IPS-NIHi11 (cell line): ENCODE measurements at regions not wholly inside any gene's neighbourhood (a gene's known extent, or its start where the extent isn't known, plus 50 kb on each side); places are given as distances from the start of the nearest gene placed in this dataset.

Experiments
- DNase-seq: peaks from one replicate; pipeline ENCODE4 v3.0.0; 2012; ENCODE audit warnings: mixed read lengths, low spot score

DNA sequence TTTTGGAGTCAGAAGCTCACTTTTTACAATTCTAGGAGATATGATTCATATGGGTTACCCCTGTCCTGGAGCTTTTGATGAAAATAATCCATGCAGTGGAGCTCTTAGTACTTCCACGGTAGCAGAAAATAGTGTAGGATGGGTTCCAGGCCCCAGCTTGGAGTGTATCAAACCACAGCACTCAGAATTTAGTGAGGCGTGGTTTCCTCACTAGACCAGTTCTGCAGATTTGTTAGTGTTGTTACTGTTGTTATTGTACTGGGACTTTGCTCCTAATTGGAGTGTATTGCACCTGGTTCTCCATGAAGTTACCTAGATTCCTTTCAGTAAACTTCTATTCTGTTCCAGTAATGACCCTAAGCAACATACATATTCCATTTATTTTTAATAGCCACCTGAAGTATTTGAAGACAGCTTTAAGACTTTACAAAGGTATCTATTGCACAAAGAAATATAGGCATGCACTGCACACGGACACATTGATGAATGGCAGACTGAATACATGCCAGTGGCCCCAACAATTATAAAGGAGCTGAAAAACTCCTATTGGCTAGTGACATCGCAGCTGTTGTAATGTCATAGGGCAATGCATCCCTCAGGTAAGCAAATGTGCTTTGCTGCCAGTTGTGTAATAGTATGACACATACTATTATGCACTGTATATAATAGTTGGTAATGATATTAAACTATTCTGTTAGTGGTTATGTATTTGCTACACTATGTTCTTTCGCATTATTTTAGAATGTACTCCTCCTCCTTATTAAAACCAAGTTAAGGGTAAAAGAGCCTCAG lies 1058.0 kb downstream of the KCNT2 start:
- DNase-seq, result no peak

DNA sequence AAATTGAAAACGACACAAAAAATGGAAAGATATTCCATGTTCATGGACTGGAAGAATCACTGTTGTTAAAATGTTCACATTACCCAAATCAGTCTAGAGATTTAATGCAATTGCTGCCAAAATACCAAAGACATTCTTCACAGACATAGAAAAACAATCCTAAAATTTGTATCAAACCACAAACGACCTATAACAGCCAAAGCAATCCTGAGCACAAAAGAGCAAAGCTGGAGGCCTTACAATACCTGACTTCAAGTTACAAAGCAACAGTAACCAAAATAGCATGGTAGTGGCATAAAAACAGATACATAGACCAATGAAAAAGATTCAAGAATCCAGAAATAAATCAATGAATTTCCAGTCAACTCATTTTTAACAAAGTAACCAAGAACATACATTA lies 1077.3 kb downstream of the KCNT2 start:
- no peak for DNase-seq

- no peak for DNase-seq
These were observed 1078.4 kb downstream of the KCNT2 start for GRCh38 chr1:195529881-195530280.

DNA sequence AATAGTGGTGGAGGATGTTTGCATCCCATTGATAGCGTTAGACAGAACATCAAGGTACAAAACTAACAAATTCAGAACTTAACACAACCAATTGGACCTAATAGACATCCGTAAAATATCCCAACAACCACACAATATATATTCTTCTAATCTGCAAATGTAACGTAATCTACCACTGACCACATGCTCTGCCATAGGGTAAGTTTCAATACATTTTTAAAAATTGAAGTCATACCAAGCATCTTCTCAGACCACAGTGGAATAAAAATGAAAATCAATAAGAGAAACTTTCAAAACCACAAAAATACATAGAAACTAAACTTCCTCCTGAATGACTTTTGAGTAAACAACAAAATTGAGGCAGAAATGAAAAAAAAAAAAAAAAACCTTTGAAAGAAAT lies 1087.5 kb downstream of the KCNT2 start:
- DNase-seq, result no peak

DNA sequence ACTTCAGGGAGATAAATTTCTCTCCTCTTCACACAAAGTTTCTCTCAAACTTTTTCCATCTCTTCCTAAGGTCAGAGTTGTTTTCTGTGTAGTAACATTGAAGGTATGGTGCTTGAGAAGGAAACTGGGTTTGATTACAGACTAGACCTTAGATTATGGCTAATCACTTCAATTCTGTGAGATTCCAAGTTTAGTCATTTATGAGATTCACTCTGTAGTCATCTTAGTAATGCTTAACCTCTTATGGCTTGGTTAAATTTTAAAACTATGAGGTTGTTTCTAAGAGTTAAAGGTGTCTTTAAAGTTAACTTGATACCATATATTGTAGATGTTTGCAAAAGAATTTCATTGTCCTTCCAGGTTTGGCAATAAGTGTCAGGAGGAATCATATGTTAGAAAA lies 1092.2 kb downstream of the KCNT2 start:
- no peak for DNase-seq

DNA sequence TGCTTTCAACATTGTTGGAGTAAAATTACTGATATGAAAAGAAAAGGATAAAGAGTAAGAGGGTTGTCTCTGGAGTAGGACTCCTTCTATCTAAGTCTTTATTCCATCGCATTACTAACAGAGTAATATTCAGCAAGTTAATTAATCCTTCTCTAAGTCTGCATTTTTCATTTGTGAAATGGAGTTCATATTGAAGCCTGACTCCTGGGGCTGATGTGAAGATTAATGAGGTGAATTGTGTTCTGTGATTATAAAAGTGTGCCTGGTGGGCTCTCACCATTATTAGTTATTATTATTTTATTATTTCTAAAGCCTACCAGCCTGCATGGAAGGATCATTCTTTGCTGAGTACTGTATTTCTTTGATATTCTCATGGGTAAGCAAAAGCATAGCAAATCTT lies 1096.7 kb downstream of the KCNT2 start:
- DNase-seq, result no peak

GRCh38 chr1:195501118-195501517 lies 1107.1 kb downstream of the KCNT2 start:
- DNase-seq, result no peak

DNA sequence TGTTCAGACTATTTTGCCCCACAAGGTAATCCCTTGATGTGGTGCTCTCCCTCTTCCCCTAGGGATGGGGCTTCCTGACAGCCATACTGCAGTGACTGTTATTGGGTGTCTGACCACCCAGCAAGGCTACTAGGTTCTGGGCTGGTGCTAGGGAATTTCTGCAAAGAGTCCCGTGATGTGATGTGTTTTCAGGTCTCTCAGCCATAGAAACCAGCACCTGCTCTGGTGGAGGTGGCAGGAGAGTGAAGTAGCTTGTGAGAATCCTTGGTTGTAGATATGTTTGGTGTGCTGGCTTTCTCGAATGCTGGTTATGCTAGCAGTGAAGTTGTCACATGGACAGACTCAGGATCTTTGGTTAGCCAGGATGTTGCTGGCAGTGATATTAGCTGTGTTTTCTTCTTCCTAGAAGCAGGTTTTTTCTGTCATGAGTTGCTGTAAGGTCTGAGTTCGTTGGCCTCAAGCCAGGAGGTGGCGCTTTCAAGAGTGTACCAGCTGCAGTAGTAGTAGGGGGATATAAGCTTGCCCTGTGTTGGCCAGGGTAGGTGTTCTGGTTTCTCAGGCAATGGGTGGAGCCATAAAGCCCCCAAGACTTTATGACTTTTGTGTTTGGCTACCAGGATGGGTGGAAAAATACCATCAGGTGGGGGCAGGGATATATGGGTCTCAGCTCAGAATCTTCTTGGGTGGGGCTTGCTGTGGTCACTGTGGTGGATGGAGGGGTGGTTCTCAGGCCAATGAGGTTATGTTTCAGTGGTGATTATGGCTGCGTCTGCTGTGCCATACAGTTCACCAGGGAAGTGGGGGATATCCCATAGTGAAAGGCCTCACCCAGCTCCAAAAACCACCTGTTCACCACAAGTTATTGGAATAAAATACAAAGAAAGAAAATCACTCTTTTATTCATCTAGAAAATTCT lies 1112.3 kb downstream of the KCNT2 start:
- DNase-seq, result no peak

DNA sequence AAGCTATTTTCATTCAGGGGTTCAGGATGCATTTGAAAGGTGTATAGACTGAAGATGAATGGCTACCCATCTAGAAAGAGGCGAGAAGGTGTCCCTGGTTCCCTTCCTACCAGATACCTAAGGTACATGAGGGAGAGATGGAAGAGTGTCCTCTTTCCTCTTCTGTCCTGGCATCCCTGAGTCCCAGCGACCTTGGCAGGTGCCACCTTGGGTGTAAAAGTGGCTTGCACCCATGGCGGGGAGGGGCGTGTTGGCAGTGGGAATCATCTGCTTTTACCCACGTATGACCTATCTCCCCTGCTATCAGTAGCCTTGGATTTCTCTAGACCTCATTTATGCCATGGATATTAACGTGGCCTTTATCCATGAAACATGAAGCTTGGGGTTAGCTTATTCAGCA lies 1126.1 kb downstream of the KCNT2 start:
- no peak for DNase-seq

DNA sequence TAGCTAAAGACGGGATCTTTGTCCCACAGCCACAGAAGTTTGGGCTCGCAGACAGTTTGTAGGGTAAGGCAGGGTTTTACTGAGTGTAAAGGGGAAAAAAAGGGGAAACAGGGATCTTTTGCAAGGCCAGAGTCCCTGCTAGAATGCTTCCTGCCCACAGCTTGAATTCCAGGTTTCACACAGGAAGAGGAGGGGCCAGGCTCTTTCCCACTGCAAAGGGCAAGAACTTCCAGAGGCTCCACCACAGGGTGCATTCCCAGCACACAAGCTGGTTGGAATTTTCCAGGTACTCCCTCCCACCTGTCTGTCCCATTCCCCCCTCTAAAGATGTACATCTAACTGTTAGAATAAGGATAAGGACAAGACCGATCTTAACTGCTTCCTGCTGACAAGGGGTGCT lies 1126.9 kb downstream of the KCNT2 start:
- DNase-seq, result peak; percentile 6

- DNase-seq, result no peak
These were observed 1132.7 kb downstream of the KCNT2 start for GRCh38 chr1:195475568-195475967.

DNA sequence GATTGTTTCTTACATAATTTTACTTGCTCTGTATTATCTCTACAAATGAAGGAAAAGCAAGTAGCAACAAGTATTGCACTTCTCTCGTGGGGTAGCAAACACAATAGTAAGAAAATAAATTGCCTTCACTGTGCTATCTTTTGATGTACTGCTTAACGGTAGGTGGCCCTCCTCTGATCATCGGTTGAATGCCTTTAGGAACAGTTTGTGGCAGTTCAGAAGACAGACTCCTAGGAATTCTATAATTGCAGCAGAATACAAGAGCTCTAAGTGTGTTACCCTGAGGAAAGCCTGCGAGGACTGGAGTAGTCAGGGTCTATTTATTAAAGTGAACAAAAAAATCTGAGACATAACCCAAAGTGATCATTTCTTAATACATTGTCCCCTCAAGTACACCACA lies 1135.9 kb downstream of the KCNT2 start:
- no peak for DNase-seq

DNA sequence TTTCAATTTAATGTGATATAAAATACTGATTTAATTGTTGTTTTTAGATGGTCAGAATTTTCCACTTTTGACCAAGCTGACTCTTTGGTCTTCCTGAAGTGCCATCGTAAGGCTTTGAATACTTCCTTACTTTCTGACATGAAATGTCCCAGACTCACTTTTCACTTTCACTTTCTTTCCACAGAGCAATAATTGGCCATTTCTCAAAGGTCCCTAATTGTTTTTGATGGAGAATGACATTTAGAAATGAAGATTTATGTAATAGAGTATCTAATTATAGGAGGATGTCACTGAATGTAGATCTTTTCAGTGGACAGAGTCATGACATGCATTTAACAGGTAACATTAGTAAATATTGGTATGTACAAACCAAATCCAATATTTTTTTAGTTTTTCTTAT lies 1141.6 kb downstream of the KCNT2 start:
- no peak for DNase-seq

DNA sequence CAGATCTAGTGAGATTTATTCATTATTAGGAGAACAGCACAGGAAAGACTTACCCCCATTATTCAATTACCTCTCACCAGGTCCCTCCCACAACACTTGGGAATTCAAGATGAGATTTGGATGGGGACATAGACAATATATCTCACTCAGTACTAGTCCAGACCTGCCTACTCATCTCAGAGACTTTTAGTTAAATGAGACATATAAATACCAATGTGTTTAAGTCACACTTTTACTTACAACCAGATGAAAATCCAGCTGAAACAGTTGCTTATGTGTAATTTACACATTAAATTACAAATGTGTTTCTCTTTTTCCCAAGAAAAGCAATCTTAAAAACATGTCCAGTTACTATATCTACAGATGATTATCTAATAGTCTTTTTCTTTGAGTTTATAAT lies 1145.6 kb downstream of the KCNT2 start:
- DNase-seq, result no peak

DNA sequence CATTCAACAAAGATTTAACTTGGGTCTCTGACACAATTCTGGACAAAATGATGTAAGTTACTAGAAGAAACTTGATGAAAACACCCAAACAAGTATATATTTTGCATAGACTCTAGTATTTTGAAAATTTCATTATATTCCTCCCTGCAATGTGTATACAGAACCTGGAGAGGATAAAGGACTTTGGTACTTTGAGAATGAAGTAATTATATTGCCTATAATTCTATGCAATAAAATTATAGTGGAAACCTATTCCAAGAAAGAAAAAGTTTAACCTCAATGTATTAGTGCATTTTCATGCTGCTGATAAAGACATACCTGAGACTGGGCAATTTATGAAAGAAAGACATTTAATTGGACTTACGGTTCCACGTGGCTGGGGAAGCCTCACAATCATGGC lies 1146.1 kb downstream of the KCNT2 start:
- DNase-seq, result no peak

DNA sequence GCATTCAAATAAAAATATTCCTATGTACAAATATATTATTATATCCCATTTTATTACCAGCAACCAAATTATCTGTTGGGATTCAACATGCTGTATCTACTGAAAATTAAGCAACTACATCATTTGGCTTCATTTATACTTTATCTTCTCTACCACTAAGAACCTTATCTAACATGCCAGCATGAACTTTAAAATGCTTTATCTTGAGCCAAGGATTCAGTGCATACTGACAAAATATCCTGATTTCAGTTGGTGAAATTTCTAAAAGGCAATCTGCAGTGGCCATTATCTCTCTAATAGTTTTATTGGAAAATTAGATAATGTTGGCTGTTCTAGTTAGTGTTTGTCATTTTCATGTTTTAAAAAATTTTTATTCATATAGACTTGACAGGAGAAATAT lies 1149.9 kb downstream of the KCNT2 start:
- DNase-seq, result no peak

GRCh38 chr1:195450794-195451193 lies 1157.4 kb downstream of the KCNT2 start:
- no peak for DNase-seq

GRCh38 chr1:195439661-195440060 lies 1168.6 kb downstream of the KCNT2 start:
- no peak for DNase-seq

GRCh38 chr1:195434566-195435203 lies 1173.6 kb downstream of the KCNT2 start:
- no peak for DNase-seq

- no peak for DNase-seq
These were observed 1177.4 kb downstream of the KCNT2 start for GRCh38 chr1:195430826-195431225.

DNA sequence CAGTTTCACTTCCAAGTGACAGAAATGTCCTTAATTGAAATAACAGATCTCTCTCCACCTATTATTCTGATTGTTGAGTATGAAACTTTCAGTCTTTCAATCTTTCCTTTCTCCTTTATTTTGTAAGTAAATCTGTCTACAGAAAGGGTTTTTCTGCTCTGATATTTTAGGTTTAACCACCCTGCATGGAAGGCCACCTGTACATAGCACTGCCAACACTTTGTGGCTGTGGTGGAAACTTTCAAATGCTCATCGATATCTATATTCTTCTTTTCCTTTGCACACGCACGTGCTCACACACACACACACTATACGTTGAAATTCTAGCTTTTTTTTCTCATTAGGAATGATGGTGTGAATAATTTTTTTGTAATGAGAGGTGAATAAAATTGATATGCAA lies 1179.3 kb downstream of the KCNT2 start:
- DNase-seq, result no peak

DNA sequence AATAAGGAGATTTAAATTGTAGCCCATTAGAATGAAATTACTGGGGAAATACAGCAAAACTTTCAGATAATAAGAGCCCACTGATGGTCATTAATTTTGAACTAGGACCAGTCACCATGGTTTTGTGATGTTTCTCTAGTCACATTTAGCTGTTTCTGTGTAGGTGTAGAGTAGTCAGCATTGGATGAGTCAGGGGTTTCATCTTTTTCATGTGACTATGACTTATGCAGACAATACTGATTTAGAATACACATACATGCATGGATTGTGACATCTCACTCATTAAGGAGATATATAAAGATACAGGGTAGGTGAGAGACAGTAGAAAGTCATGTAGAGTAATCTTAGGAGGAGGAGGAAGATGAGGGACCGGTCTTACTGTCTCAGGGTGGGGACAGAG lies 1192.7 kb downstream of the KCNT2 start:
- no peak for DNase-seq

- DNase-seq, result no peak
These were observed 1213.7 kb downstream of the KCNT2 start for GRCh38 chr1:195394567-195394966.
